NCI-H774 (cell line): ENCODE measurements at regions not wholly inside any gene's neighbourhood (a gene's known extent, or its start where the extent isn't known, plus 50 kb on each side); places are given as distances from the start of the nearest gene placed in this dataset.

Experiments
- DNase-seq: peaks from one replicate; lab custom pipeline; 2025; lab: John Stamatoyannopoulos, UW

DNA sequence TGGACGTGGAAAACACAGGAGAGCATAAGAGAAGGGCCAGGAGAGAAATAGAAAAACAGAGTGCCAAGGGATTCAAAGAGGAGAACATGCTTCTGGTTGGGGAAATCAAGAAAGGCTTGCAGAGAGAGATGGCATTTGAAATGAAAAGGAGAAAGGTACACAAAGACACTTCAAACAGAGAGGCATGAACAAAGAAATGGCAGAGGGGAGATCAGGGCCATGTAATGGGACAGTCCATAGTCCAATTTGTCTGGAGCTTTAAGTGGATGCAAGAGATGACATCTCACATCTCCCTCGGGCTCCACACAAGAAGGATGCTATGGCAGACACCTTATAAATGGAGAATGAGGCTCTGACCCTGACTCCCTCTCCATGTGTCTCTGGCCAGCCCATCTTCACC, 331.1 kb downstream of the MLLT3 start:
- DNase-seq: no peak

GRCh38 chr9:20290257-20290656, 332.0 kb downstream of the MLLT3 start:
- no peak for DNase-seq

DNA sequence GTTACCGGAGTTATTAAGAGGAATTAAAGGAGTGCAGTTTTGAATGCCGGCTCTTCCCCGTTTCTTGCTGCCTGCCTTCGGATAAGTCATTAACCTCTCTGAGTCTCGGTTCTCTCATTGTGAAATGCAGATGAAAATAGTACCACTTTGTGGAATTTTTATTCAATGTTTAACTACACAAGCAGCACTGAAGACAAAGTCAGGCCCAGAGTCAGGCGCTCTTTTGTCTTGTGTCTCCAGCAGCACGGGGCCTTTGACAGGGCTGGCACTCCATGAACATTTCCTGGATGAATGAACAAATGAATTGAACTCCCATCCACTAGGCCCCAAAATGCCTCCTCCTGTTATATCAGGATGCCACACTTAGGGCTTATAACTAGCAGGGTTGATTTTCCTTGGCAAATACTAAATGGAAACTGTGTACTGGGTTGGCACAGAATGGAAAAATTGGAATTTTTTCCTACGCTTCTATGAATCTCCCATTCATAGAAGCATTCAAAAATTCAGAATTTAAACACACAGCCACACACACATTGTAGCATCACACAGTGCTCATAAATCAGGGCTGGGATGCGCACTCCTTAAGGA, 332.8 kb downstream of the MLLT3 start:
- no peak for DNase-seq

DNA sequence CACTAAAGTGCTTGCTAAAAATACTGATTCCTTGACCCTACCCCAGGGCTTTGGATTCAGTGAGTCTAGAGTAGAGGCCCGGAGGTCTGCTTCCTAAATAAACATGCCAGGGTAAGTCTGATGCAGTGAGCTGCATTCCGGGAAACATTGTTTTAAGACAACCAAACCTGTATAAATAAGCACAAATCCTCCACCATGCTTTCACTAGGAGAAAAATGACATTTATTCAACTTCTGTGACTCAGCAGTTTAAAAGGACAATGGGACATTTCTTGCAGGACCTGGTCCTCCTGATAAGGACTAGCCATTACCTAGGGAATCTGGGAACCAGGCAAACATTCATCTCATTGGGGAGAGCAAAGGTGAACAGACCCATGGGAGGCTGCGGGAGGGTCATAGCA, 335.3 kb downstream of the MLLT3 start:
- no peak for DNase-seq

DNA sequence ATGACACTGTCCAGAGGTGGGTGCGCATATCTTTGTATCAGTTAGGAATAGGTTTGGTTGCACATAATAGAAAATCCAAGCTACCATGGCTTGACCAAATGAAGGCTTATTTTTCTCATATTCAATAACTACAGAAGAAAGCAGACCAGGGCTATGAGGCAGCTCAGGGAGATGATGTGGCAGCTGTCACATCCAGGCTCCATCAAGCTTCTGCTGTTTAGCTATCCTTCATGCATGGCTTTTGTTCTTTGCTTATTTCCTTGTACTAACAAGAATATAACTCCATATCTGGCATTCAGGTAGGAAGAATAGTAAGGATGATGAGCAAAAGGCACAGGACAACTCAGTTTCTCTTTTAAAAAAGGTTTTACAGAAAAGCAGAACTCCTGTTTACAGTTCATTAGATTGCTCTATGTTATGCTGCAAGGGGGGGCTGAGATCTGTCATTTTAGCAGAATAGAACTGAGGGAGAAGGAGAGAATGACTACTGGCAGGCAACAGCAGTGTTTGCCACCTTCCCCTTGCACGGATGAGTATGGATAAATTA, 336.1 kb downstream of the MLLT3 start:
- DNase-seq: no peak

GRCh38 chr9:20284601-20285289, 337.6 kb downstream of the MLLT3 start:
- no peak for DNase-seq

DNA sequence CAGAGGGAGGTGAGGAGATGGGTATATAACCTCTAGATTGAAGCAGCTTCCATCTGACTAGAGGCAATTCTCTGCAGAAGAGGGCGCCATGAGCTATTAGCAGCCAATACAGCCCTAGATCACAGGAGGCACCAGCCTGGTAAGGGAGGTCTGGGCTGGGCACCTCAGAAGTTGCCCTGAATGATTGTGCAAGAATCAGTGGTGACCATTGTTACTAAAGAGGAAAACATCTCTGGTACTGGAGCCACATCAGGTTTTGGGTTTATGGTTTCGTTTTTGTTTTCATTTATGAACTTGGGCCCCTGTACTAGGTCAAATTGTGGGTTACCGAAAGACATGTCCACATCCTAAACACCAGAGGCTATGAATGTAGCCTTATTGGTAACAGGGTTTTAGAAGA, 342.0 kb downstream of the MLLT3 start:
- DNase-seq: no peak

GRCh38 chr9:20276762-20277161, 345.5 kb downstream of the MLLT3 start:
- DNase-seq: no peak

DNA sequence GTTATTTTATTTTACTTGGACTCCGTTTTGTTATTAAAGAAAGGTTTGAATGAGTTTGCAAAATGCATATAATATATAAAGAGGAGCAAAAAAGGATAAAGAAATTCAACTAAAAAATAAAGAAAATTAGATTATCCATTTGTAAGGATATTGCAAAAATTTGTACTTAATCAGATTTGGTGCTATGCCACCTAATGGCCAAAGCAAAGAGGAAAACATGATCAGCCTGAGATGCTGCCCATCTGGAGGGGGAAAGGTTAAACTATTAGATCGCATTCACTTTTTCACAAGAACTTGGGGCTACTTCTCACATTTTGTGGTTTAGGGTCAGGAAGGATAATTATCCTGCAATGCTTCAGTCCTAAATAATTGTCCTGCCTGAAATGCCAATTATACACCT, 350.6 kb downstream of the MLLT3 start:
- DNase-seq: no peak

DNA sequence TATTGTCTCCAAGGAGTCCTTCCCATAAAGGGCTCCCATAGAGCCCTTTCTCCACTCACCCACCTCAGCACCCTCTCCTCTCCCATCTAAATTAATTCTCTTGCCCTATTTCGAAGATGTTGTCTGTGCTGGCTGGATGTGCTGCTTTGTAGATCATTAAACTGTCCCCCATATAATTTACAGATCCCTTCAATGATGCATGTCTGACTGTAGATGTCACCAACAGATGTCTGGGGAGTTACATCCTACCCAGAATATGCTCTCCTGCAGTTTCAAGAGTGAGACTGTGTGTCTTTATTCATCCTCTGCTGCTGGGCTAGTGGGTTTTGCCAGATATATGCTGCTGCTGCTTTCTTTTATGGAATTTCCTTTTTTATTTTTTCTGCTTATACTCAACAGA, 351.2 kb downstream of the MLLT3 start:
- no peak for DNase-seq

DNA sequence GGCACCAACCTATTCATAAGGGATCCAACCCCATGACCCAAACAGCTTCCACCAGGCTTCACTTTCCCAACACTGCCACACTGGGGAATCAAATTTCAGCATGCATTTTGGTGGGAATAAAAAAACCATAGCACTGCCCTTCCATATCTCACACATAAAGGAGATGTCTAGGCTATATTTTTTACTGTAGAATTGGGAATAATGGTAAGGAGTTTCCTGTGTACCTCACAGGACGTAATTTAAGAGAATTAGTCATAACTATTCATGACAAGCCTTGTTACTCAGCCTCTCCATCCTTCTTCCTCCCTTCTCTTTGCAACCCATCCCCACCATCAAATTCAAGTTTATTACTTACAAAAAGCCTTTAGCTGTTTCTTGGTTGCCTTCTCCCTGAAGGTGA, 352.1 kb downstream of the MLLT3 start:
- no peak for DNase-seq

GRCh38 chr9:20269620-20270019, 352.7 kb downstream of the MLLT3 start:
- no peak for DNase-seq

GRCh38 chr9:20264896-20265295, 357.4 kb downstream of the MLLT3 start:
- DNase-seq: no peak

GRCh38 chr9:20262611-20263010, 359.7 kb downstream of the MLLT3 start:
- DNase-seq: no peak

GRCh38 chr9:20256284-20256948, 365.9 kb downstream of the MLLT3 start:
- no peak for DNase-seq

GRCh38 chr9:20255052-20255451, 367.2 kb downstream of the MLLT3 start:
- no peak for DNase-seq

DNA sequence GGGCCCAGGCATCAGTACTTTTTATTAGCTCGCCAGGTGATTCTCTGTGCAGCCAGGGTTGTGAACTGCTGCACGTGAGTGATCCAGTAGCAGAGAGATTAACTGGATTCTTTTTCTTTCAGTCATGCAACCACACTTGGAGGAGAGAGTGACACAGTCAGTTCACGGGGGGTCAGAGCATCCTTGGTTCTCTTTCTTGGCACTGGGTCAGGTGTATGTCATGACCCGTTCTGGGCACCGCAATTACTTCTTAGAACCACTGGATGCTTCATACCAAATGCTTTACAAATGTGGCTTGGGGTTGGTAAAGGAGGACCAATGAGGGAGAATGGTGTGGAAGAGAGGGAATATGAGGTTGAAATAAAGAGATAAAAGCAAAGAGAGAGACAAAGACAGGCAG, 368.7 kb downstream of the MLLT3 start:
- DNase-seq: no peak

GRCh38 chr9:20252778-20253177, 369.5 kb downstream of the MLLT3 start:
- DNase-seq: no peak

DNA sequence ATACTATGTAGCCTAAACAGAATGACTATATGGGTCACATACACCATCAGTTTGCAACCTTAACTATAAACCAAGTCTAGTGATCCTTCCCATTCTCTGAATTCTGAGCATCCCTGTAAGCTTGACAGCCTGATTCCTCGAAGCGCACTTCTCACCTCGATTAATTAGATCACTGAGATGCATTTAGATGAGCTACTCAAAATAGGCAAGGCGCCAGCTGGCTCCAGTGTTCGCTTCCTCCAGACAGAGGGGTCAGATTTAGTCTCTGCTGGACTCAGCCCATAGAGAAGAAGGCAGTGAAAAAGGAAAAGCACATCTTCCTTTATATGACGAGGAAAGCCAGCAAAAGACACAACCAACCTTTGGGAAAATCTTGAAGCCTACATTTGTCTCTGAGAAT, 371.5 kb downstream of the MLLT3 start:
- DNase-seq: no peak

- no peak for DNase-seq
These were observed 378.0 kb downstream of the MLLT3 start for GRCh38 chr9:20244271-20244670.

DNA sequence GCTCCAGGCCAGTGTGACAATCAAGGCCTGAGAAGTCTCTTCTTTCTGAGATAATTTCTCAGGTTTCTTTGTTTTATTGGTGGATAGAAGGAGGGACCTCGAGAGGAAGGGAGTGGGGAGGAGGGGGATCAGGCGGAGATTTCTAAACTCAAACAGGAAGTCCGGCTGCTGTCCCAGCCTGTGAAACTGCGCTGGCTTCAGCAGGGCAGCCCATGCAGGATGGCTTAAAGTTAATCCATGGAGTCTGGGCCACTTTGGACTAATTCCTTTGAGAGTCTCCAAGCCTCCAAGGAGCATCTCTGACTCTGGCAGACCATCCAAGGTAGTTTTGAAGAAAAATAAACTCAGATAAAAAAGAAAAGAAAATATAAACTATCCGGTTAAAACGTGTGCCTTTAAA, 378.5 kb downstream of the MLLT3 start:
- no peak for DNase-seq

DNA sequence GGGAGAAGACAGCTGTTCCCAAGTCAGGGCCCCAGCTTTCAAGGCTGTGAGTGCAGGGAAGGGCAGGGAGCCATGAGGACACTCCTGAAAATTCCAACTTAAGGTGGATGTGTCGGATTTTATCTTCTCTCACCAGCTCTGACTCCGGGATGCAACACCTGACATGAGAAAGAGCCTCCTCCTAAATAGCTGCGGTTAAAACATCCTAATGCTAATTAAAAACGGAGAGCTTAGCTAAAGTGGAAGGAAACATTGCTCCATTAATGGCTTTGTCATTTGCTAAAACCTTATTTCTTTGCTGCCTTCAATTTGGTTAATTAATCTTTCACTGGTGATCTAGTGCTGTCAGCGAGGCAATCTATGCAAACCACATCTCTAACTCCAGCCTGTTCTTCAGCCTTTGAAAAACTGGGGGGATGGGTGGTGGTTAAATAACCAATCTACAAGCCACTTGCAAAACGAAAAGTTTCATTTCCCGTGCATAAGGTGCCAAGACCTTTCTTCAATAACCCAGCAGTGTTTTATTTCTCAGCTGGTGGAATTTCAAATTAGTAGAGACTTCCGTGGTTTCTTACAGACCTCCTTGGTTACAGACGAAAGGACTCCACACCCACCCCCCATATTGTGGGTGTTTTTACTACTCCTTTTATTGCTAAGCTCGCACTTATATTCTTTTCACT, 379.6 kb downstream of the MLLT3 start:
- no peak for DNase-seq

DNA sequence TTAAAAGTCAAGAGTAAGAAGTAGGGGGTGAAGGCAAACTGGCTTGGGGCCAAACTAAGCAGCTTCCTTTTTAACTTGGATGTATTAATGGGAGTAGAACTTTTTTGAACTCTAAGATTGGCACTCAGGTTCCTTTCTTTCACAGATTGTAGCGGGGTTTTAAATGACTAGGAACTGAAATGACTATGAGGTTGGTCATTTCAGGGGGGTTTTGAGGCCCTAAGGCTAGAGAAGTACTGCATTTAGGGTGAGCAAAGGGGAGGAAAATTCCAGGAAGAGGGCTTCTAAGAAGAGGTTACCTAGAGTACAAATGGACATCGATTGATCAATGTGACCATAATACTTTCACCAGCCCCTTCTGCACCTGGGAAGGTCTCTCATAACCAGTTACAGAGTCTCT, 381.8 kb downstream of the MLLT3 start:
- no peak for DNase-seq
